NCI-H1048 (cell line): ENCODE measurements at regions not wholly inside any gene's neighbourhood (a gene's known extent, or its start where the extent isn't known, plus 50 kb on each side); places are given as distances from the start of the nearest gene placed in this dataset.
A peak's percentile ranks its signal among the peaks of the same experiment; 100 is the strongest.
"Not testable (repeated sequence)": the region's sequence is repeated elsewhere in the genome, so short reads cannot be mapped to it uniquely, and the experiment has no call there.

Source experiments
- DNase-seq: peaks from one replicate; lab custom pipeline; 2025; lab: John Stamatoyannopoulos, UW

- DNase-seq: no peak
Measured at GRCh38 chr5:114822863-114823262, 346.8 kb downstream of the TRIM36 start.

GRCh38 chr5:114822436-114822835, 347.3 kb downstream of the TRIM36 start:
- no peak for DNase-seq

GRCh38 chr5:114790403-114790792, 379.3 kb downstream of the TRIM36 start:
- DNase-seq: no peak

GRCh38 chr5:114789773-114790402, 379.8 kb downstream of the TRIM36 start:
- peak; percentile 13 for DNase-seq

GRCh38 chr5:114782869-114783268, 386.8 kb downstream of the TRIM36 start:
- DNase-seq: no peak

- no peak for DNase-seq
Measured at GRCh38 chr5:114782177-114782576, 387.5 kb downstream of the TRIM36 start.

- no peak for DNase-seq
Measured at GRCh38 chr5:114780290-114780689, 389.4 kb downstream of the TRIM36 start.

- no peak for DNase-seq
Measured at GRCh38 chr5:114744406-114744805, 382.5 kb downstream of the KCNN2 start.

GRCh38 chr5:114734238-114734637, 372.4 kb downstream of the KCNN2 start:
- DNase-seq: no peak

GRCh38 chr5:114729986-114730385, 368.1 kb downstream of the KCNN2 start:
- no peak for DNase-seq

GRCh38 chr5:114727358-114727757, 365.5 kb downstream of the KCNN2 start:
- no peak for DNase-seq

- DNase-seq: no peak
Measured at GRCh38 chr5:114726131-114726530, 364.3 kb downstream of the KCNN2 start.

- no peak for DNase-seq
Measured at GRCh38 chr5:114719268-114719667, 357.4 kb downstream of the KCNN2 start.

- DNase-seq: no peak
Measured at GRCh38 chr5:114716955-114717354, 355.1 kb downstream of the KCNN2 start.

- DNase-seq: not testable (repeated sequence)
Measured at GRCh38 chr5:114704225-114704893, 342.5 kb downstream of the KCNN2 start.

- DNase-seq: no peak
Measured at GRCh38 chr5:114702731-114703130, 340.9 kb downstream of the KCNN2 start.

- no peak for DNase-seq
Measured at GRCh38 chr5:114702136-114702535, 340.3 kb downstream of the KCNN2 start.

- DNase-seq: no peak
Measured at GRCh38 chr5:114700823-114701222, 339.0 kb downstream of the KCNN2 start.

- DNase-seq: no peak
Measured at GRCh38 chr5:114695292-114695904, 333.5 kb downstream of the KCNN2 start.

GRCh38 chr5:114686356-114686755, 324.5 kb downstream of the KCNN2 start:
- no peak for DNase-seq

GRCh38 chr5:114678778-114679177, 316.9 kb downstream of the KCNN2 start:
- DNase-seq: no peak

- DNase-seq: no peak
Measured at GRCh38 chr5:114665551-114665950, 303.7 kb downstream of the KCNN2 start.

- no peak for DNase-seq
Measured at GRCh38 chr5:114660791-114661190, 298.9 kb downstream of the KCNN2 start.
